Brain microvascular endothelial cell (primary cell): ENCODE measurements at regions not wholly inside any gene's neighbourhood (a gene's known extent, or its start where the extent isn't known, plus 50 kb on each side); places are given as distances from the start of the nearest gene placed in this dataset.

Source experiments
- DNase-seq: peaks from one replicate; pipeline ENCODE4 v3.0.0-alpha.2; 2020
- H3K27ac ChIP-seq: fragments of 250-450 bp; sonication (Bioruptor Pico); 2 replicates; pipeline ENCODE4 v1.5.1; 2020; ENCODE audit warnings: mild to moderate bottlenecking, moderate library complexity
- H3K27me3 ChIP-seq: fragments of 250-450 bp; sonication (Bioruptor Pico); replicated peaks from 2 replicates; pipeline ENCODE4 v1.5.1; 2020; ENCODE audit warnings: mild to moderate bottlenecking
- H3K36me3 ChIP-seq: fragments of 250-450 bp; sonication (Bioruptor Pico); replicated peaks from 2 replicates; pipeline ENCODE4 v1.5.1; 2020; ENCODE audit warnings: mild to moderate bottlenecking
- H3K4me3 ChIP-seq: 2 replicates; pipeline ENCODE4 v1.5.1; 2011; ENCODE audit warnings: low read depth, mild to moderate bottlenecking, control low read depth, low read length, moderate library complexity
- CTCF ChIP-seq: IDR thresholded peaks from 2 replicates; pipeline ENCODE4 v1.5.1; 2011; ENCODE audit warnings: low read depth, mild to moderate bottlenecking, moderate library complexity, low read length, control low read depth, inconsistent platforms; ENCODE audit errors: missing control alignments
- in situ Hi-C: cut with HindIII; loops from 2 replicates; pipeline ENCODE4 v1.10.0; 2017; ENCODE audit warnings: low sequenced_read_pairs, low pct_ligation_motif_present

GRCh38 chr2:185240796-185241195 lies 497.8 kb upstream of the FSIP2 start:
- H3K27ac ChIP-seq: no peak overlapping the region
- no peak overlapping the region for H3K4me3 ChIP-seq
- DNase-seq: no peak
- in situ Hi-C loops: no loop called here
- no peak for TF ChIP-seq CTCF
- H3K27me3 ChIP-seq: no peaks in the 10 kb centered on the region
- no peaks in the 10 kb centered on the region for H3K36me3 ChIP-seq

GRCh38 chr2:185241556-185241955 lies 497.0 kb upstream of the FSIP2 start:
- Histone ChIP-seq H3K27me3 (no peaks in the 10 kb centered on the region), H3K36me3 (no peaks in the 10 kb centered on the region), H3K4me3 (no peak overlapping the region), H3K27ac (no peak overlapping the region)
- TF ChIP-seq CTCF: no peak
- in situ Hi-C loops: no loop called here
- DNase-seq: no peak

- TF ChIP-seq CTCF: no peak
- in situ Hi-C loops: no loop called here
- no peak overlapping the region for H3K27ac ChIP-seq
Measured at GRCh38 chr2:185242462-185242861, 496.1 kb upstream of the FSIP2 start.

GRCh38 chr2:185245216-185245615 lies 493.4 kb upstream of the FSIP2 start:
- no peak overlapping the region for H3K27ac ChIP-seq
- DNase-seq: no peak
- H3K27me3 ChIP-seq: no peaks in the 10 kb centered on the region
- no peaks in the 10 kb centered on the region for H3K36me3 ChIP-seq
- no peak overlapping the region for H3K4me3 ChIP-seq
- no peak for TF ChIP-seq CTCF
- in situ Hi-C loops: no loop called here

More at GRCh38 chr2:185242462-185242861, 496.1 kb upstream of the FSIP2 start:
- Histone ChIP-seq H3K27me3 (no peaks in the 10 kb centered on the region), H3K36me3 (no peaks in the 10 kb centered on the region), H3K4me3 (no peak overlapping the region)
- DNase-seq: no peak

- peak; percentile 4 for DNase-seq
- H3K4me3 ChIP-seq: no peak overlapping the region
- in situ Hi-C loops: no loop called here
- no peaks in the 10 kb centered on the region for H3K36me3 ChIP-seq
- H3K27me3 ChIP-seq: no peaks in the 10 kb centered on the region
- TF ChIP-seq CTCF: no peak
- no peak overlapping the region for H3K27ac ChIP-seq
Measured at GRCh38 chr2:185245806-185246205, 492.8 kb upstream of the FSIP2 start.

GRCh38 chr2:185246717-185247116 lies 491.9 kb upstream of the FSIP2 start:
- no peak overlapping the region for H3K27ac ChIP-seq
- DNase-seq: no peak
- H3K36me3 ChIP-seq: no peaks in the 10 kb centered on the region
- H3K27me3 ChIP-seq: no peaks in the 10 kb centered on the region
- in situ Hi-C loops: no loop called here
- TF ChIP-seq CTCF: no peak
- H3K4me3 ChIP-seq: no peak overlapping the region
